ENCODE measurements at regions not wholly inside any gene's neighbourhood (a gene's known extent, or its start where the extent isn't known, plus 50 kb on each side); places are given as distances from the start of the nearest gene placed in this dataset.

DNA sequence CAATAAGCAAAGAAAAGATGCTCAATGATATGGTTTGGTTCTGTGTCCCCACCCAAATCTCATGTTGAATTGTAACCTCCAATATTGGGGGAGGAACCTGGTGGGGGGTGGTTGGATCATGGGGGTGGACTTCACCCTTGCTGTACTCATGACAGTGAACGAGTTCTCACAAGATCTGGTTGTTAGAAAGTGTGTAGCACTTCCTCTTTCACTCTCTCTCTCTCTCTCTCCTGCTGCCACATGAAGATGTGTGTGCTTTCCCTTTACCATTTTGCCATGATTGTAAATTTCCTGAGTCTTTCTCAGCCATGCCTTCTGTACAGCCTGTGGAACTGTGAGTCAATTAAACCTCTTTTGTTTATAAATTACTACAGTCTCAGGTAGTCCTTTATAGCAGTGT is 248.4 kb downstream of the HHIPL2 start:
- TF ChIP-seq, protein P1, sequence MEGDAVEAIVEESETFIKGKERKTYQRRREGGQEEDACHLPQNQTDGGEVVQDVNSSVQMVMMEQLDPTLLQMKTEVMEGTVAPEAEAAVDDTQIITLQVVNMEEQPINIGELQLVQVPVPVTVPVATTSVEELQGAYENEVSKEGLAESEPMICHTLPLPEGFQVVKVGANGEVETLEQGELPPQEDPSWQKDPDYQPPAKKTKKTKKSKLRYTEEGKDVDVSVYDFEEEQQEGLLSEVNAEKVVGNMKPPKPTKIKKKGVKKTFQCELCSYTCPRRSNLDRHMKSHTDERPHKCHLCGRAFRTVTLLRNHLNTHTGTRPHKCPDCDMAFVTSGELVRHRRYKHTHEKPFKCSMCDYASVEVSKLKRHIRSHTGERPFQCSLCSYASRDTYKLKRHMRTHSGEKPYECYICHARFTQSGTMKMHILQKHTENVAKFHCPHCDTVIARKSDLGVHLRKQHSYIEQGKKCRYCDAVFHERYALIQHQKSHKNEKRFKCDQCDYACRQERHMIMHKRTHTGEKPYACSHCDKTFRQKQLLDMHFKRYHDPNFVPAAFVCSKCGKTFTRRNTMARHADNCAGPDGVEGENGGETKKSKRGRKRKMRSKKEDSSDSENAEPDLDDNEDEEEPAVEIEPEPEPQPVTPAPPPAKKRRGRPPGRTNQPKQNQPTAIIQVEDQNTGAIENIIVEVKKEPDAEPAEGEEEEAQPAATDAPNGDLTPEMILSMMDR (IDR thresholded peaks at IDR 0.05; ENCODE audit: borderline replicate concordance, extremely low read depth, low read length, poor library complexity, severe bottlenecking): no peak
- no peak for TF ChIP-seq EZH2 (IDR thresholded peaks at IDR 0.05; ENCODE audit: borderline replicate concordance, low read depth, low read length, severe bottlenecking)

All from DND-41 (cell line).